H1 (cell line): ENCODE measurements at regions not wholly inside any gene's neighbourhood (a gene's known extent, or its start where the extent isn't known, plus 50 kb on each side); places are given as distances from the start of the nearest gene placed in this dataset.

Experiments used
- EGR1 ChIP-seq: IDR thresholded peaks from 2 replicates; pipeline ENCODE4 v1.6.1; 2011; ENCODE audit warnings: low read depth, low read length, borderline replicate concordance
- SIX5 ChIP-seq: IDR thresholded peaks from 2 replicates; pipeline ENCODE4 v1.6.1; 2011; ENCODE audit warnings: mild to moderate bottlenecking, low read depth, low read length
- SUZ12 ChIP-seq: fragments of 200-600 bp; sonication (generic); IDR thresholded peaks from 2 replicates; pipeline ENCODE4 v1.6.1; 2012; ENCODE audit warnings: mild to moderate bottlenecking, inconsistent platforms, low read length, moderate library complexity, mixed read lengths
- TBP ChIP-seq: IDR thresholded peaks from 2 replicates; pipeline ENCODE4 v1.6.1; 2011; ENCODE audit warnings: low read depth, low read length, improper control_type of control experiment

DNA sequence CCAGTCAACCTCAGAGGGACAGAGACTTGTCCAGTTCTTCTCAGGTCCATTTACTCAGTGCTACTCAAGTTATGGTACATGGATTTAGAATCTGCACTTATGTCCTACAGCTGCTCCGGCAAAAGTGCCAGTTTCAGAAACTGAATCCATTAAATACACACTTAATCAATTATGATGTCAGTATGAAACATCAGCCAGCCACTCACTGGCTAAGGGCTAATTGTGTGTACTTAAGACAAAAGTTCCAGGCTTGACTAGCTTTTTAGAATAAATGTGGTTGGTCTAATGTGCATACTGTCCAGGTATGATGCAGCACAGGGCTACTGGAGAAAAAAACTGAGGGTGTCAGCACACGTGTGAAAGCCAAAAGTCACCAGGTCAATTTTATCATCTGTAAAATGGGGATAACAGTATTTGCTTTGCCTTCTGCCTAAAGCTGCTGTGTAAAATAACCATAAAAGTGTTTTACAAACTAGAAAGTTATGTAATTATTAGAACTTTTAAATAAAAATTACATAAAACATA, 55.4 kb upstream of the CYP2D6 start (continued):
- TF ChIP-seq EGR1 (no peak), TBP (no peak), SUZ12 (no peak), SIX5 (no peak)
